BJ (cell line): ENCODE measurements at regions not wholly inside any gene's neighbourhood (a gene's known extent, or its start where the extent isn't known, plus 50 kb on each side); places are given as distances from the start of the nearest gene placed in this dataset.

ENCODE experiments used
- CTCF ChIA-PET: fragments of 350-600 bp; formaldehyde crosslinking; extraction: SDS; loops from one replicate; lab custom pipeline; 2021; ENCODE audit warnings: antibody characterized with exemption, inconsistent platforms; lab: Yijun Ruan, JAX
- POLR2A ChIA-PET: fragments of 300-600 bp; sonication (Branson Sonifier 250); formaldehyde crosslinking; extraction: SDS; loops from one replicate; lab custom pipeline; 2021; ENCODE audit warnings: antibody characterized with exemption; lab: Charles Lee
- DNase-seq: peaks from one replicate; pipeline ENCODE4 v3.0.0-alpha.2; 2011; ENCODE audit warnings: low read depth
- H3K27me3 ChIP-seq: 2 replicates; pipeline ENCODE4 v1.6.0; 2011; ENCODE audit warnings: low read length; ENCODE audit not compliant: control insufficient read depth, insufficient read depth
- H3K36me3 ChIP-seq: 2 replicates; pipeline ENCODE4 v1.5.1; 2011; ENCODE audit warnings: low read length; ENCODE audit not compliant: control insufficient read depth, insufficient read depth
- H3K4me3 ChIP-seq: 2 replicates; pipeline ENCODE4 v1.5.1; 2011; ENCODE audit warnings: low read depth, mild to moderate bottlenecking, control low read depth, low read length
- TF ChIP-seq, protein P1 (sequence below): IDR thresholded peaks from 2 replicates; pipeline ENCODE4 v1.5.1; 2011; ENCODE audit warnings: low read depth, mild to moderate bottlenecking, control low read depth, inconsistent platforms, low read length, moderate library complexity; ENCODE audit not compliant: insufficient read depth

DNA sequence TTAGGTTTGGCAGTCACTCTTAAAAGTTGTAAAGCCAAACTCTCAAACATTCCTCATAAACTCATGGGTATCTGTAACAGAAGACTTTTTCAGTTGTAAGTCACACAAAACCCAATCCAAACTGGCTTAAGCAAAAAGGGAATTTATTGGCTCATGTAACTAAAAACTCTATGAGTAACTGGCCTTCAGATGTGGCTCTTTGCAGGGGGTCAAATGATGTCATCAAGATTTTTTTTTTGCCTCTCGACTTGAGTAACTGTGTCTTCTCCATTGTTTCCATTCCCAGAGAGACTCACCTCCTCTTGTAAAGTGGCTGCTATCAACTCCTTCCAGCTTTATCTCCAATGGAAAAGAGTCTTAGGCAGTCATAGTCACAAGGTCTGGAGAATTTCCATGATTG is 645.0 kb downstream of the DHX35 start:
- H3K36me3 ChIP-seq: no peaks in the 10 kb centered on the region
- CTCF ChIA-PET: no interaction called here
- POLR2A ChIA-PET: no interaction called here
- no peak overlapping the region for H3K4me3 ChIP-seq
- no peaks in the 10 kb centered on the region for H3K27me3 ChIP-seq
- TF ChIP-seq, protein P1, sequence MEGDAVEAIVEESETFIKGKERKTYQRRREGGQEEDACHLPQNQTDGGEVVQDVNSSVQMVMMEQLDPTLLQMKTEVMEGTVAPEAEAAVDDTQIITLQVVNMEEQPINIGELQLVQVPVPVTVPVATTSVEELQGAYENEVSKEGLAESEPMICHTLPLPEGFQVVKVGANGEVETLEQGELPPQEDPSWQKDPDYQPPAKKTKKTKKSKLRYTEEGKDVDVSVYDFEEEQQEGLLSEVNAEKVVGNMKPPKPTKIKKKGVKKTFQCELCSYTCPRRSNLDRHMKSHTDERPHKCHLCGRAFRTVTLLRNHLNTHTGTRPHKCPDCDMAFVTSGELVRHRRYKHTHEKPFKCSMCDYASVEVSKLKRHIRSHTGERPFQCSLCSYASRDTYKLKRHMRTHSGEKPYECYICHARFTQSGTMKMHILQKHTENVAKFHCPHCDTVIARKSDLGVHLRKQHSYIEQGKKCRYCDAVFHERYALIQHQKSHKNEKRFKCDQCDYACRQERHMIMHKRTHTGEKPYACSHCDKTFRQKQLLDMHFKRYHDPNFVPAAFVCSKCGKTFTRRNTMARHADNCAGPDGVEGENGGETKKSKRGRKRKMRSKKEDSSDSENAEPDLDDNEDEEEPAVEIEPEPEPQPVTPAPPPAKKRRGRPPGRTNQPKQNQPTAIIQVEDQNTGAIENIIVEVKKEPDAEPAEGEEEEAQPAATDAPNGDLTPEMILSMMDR: no peak
- no peak for DNase-seq

DNA sequence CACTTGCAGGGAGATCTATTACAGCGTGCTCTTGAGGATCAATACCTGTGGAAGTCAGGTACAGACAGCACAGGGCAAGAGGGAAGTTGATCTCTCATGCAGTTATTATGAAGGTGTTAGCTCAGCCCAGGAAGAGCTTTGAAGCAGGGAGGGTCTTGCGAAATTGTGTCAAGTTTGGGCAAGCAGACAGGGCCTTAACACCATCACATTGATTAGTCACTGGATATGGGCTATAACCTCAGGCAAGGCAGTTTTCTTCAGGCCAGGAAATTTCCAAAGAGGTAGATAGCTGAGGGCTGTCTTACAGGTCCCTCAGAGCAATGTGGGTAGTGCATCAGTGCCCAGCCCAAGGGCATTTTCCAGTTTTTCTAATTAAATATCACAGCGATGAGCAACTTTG is 643.8 kb downstream of the DHX35 start:
- TF ChIP-seq, protein P1: no peak
- H3K36me3 ChIP-seq: no peaks in the 10 kb centered on the region
- H3K27me3 ChIP-seq: no peaks in the 10 kb centered on the region
- H3K4me3 ChIP-seq: no peak overlapping the region
- ChIA-PET POLR2A (no interaction called here), CTCF (no interaction called here)
- no peak for DNase-seq

DNA sequence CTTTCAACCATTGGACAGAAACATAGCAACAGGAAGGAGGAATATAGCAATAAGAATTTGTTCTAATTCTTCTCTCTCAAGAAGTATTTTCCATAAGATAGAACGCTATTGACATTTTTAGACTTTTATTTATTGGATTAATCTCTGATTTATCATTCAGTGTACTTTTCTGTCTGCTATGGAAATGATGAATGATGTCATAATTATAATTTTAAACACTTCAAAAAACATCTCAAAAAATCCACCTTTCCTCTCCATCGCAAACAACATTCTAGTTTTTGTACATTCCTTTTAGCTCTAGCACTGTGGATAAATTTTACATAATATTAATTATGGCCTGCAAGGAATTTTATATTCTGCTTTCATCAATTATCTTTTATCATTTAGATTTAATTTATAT is 643.2 kb downstream of the DHX35 start:
- H3K4me3 ChIP-seq: no peak overlapping the region
- no peaks in the 10 kb centered on the region for H3K27me3 ChIP-seq
- ChIA-PET CTCF (no interaction called here), POLR2A (no interaction called here)
- TF ChIP-seq, protein P1: no peak
- DNase-seq: no peak
- no peaks in the 10 kb centered on the region for H3K36me3 ChIP-seq

DNA sequence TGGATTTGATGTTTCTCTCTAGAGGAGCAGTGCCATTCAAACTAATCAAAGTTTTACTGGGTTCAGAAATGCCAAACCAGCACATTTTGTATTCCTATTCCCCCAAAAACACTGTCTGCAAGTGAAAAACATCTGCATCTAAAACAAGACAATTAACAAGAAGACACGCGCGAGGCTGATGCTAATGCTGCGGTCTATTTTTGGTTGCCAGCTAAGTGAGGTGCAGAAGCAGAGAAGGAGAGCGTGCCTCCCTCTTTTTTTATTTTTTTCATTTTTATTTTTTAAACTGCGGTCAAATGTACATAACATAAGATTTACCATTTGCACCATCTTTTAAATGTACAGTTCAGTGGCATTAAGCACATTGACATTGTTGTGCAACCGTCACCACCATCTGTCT is 641.1 kb downstream of the DHX35 start:
- no peak overlapping the region for H3K4me3 ChIP-seq
- POLR2A ChIA-PET: no interaction called here
- H3K27me3 ChIP-seq: no peaks in the 10 kb centered on the region
- CTCF ChIA-PET: no interaction called here
- no peak for DNase-seq
- H3K36me3 ChIP-seq: no peaks in the 10 kb centered on the region
- TF ChIP-seq, protein P1: no peak

DNA sequence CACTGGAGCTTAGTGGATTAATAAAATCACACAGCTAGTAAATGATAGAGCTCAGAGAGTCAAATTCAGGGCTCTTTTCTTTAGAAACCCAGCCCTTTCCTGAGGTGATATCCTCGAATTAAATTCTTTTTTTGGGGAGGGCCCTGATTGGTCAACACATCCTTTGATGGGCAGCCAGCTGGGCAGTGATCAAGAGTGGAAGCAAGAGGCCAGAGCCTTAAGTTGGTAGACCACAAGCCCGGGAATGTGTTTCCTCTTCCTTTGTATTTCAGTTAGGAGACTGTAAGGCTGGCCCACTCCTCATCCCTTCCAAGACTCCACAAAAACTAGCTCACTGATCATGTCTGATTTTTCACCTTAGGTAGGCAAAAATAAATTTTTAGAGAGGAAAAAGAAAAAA is 640.5 kb downstream of the DHX35 start:
- TF ChIP-seq, protein P1: no peak
- no peaks in the 10 kb centered on the region for H3K36me3 ChIP-seq
- CTCF ChIA-PET: interaction anchor here (0.7 kb wide), 1 partner anchor 32 kb away, joined by 4 read pairs; no protein-coding TSS in a partner anchor
- H3K27me3 ChIP-seq: no peaks in the 10 kb centered on the region
- POLR2A ChIA-PET: interaction anchor here (0.6 kb wide), 1 partner anchor 52 kb away, joined by 5 read pairs; no protein-coding TSS in a partner anchor
- DNase-seq: no peak
- no peak overlapping the region for H3K4me3 ChIP-seq
